Hepatocyte (in vitro differentiated cells): ENCODE measurements at regions not wholly inside any gene's neighbourhood (a gene's known extent, or its start where the extent isn't known, plus 50 kb on each side); places are given as distances from the start of the nearest gene placed in this dataset.

Experiments
- DNase-seq: peaks from one replicate; pipeline ENCODE4 v3.0.0-alpha.2; 2016; ENCODE audit warnings: low spot score
- H2AFZ ChIP-seq: fragments of 200-600 bp; sonication (generic); 2 replicates; pipeline ENCODE4 v1.6.0; 2016; ENCODE audit warnings: antibody characterized with exemption, mild to moderate bottlenecking
- H3K27ac ChIP-seq: fragments of 200-600 bp; sonication (generic); 2 replicates; pipeline ENCODE4 v1.5.1; 2016; ENCODE audit warnings: mild to moderate bottlenecking
- H3K27me3 ChIP-seq: fragments of 200-600 bp; sonication (generic); 2 replicates; pipeline ENCODE4 v1.6.1; 2016
- H3K36me3 ChIP-seq: fragments of 200-600 bp; sonication (generic); replicated peaks from 2 replicates; pipeline ENCODE4 v1.5.1; 2016; ENCODE audit warnings: low read depth; ENCODE audit not compliant: insufficient read depth
- H3K4me1 ChIP-seq: fragments of 200-600 bp; sonication (generic); 2 replicates; pipeline ENCODE4 v1.5.1; 2016; ENCODE audit warnings: mild to moderate bottlenecking, moderate library complexity; ENCODE audit not compliant: insufficient read depth
- H3K4me2 ChIP-seq: fragments of 200-600 bp; sonication (generic); 2 replicates; pipeline ENCODE4 v1.6.0; 2016
- H3K4me3 ChIP-seq: fragments of 200-600 bp; sonication (generic); 2 replicates; pipeline ENCODE4 v1.5.1; 2016; ENCODE audit warnings: mild to moderate bottlenecking
- H3K79me2 ChIP-seq: fragments of 200-600 bp; sonication (generic); 2 replicates; pipeline ENCODE4 v1.6.0; 2017; ENCODE audit warnings: mild to moderate bottlenecking
- H3K9me2 ChIP-seq: fragments of 200-600 bp; sonication (generic); replicated peaks from 2 replicates; pipeline ENCODE4 v1.6.0; 2017; ENCODE audit warnings: mild to moderate bottlenecking; ENCODE audit not compliant: insufficient read depth
- H3K9me3 ChIP-seq: fragments of 200-600 bp; sonication (generic); 2 replicates; pipeline ENCODE4 v1.5.1; 2016; ENCODE audit warnings: low read depth, mild to moderate bottlenecking
- H4K20me1 ChIP-seq: fragments of 200-600 bp; sonication (generic); 2 replicates; pipeline ENCODE4 v1.6.0; 2016; ENCODE audit warnings: mild to moderate bottlenecking; ENCODE audit not compliant: insufficient read depth, poor library complexity, severe bottlenecking
- CTCF ChIP-seq: fragments of 200-600 bp; sonication (generic); IDR thresholded peaks from 2 replicates; pipeline ENCODE4 v1.5.1; 2016; ENCODE audit warnings: antibody characterized with exemption, mild to moderate bottlenecking; ENCODE audit not compliant: poor library complexity
- EZH2 ChIP-seq: fragments of 200-600 bp; sonication (generic); IDR thresholded peaks from 2 replicates; pipeline ENCODE4 v1.6.1; 2016; ENCODE audit warnings: antibody characterized with exemption, mild to moderate bottlenecking, borderline replicate concordance
- EZH2phosphoT487 ChIP-seq: fragments of 200-600 bp; sonication (generic); IDR thresholded peaks from one replicate; pipeline ENCODE4 v1.6.1; 2018; ENCODE audit warnings: antibody characterized with exemption, mild to moderate bottlenecking, low read depth, moderate library complexity; ENCODE audit not compliant: unreplicated experiment, severe bottlenecking
- WGBS: methylation state at CpG from one replicate; pipeline ENCODE4 v1.1.6; 2016; ENCODE audit warnings: low lambda C conversion rate; ENCODE audit errors: missing lambda C conversion rate; 5-methylcytosine and 5-hydroxymethylcytosine counted together

- no peaks in the 10 kb centered on the region for H3K9me3 ChIP-seq
- H4K20me1 ChIP-seq = no peaks in the 10 kb centered on the region
- H3K4me2 ChIP-seq = no peak overlapping the region
- TF ChIP-seq EZH2phosphoT487 = no peak
- no peak for TF ChIP-seq CTCF
- TF ChIP-seq EZH2 = no peak
- H2AFZ ChIP-seq = no peak overlapping the region
- 80% methylated on average over 4 of the region's 4 CpGs for WGBS
- H3K4me1 ChIP-seq = no peaks in the 10 kb centered on the region
- no peaks in the 10 kb centered on the region for H3K9me2 ChIP-seq
- H3K79me2 ChIP-seq = no peaks in the 10 kb centered on the region
- no peak overlapping the region for H3K27ac ChIP-seq
- no peak overlapping the region for H3K4me3 ChIP-seq
- no peaks in the 10 kb centered on the region for H3K27me3 ChIP-seq
- DNase-seq = no peak
- no peaks in the 10 kb centered on the region for H3K36me3 ChIP-seq
Measured at GRCh38 chr2:149825473-149825872, 237.9 kb upstream of the MMADHC start.

GRCh38 chr2:149824136-149824535 is 236.6 kb upstream of the MMADHC start:
- no peak overlapping the region for H3K27ac ChIP-seq
- no peaks in the 10 kb centered on the region for H3K4me1 ChIP-seq
- H3K27me3 ChIP-seq = no peaks in the 10 kb centered on the region
- H3K4me2 ChIP-seq = no peak overlapping the region
- no peaks in the 10 kb centered on the region for H3K9me3 ChIP-seq
- no peaks in the 10 kb centered on the region for H4K20me1 ChIP-seq
- TF ChIP-seq EZH2 = no peak
- no peak for TF ChIP-seq EZH2phosphoT487
- no peak for TF ChIP-seq CTCF
- no peaks in the 10 kb centered on the region for H3K36me3 ChIP-seq
- H3K79me2 ChIP-seq = no peaks in the 10 kb centered on the region
- DNase-seq = no peak
- no peaks in the 10 kb centered on the region for H3K9me2 ChIP-seq
- H3K4me3 ChIP-seq = no peak overlapping the region
- H2AFZ ChIP-seq = no peak overlapping the region

DNA sequence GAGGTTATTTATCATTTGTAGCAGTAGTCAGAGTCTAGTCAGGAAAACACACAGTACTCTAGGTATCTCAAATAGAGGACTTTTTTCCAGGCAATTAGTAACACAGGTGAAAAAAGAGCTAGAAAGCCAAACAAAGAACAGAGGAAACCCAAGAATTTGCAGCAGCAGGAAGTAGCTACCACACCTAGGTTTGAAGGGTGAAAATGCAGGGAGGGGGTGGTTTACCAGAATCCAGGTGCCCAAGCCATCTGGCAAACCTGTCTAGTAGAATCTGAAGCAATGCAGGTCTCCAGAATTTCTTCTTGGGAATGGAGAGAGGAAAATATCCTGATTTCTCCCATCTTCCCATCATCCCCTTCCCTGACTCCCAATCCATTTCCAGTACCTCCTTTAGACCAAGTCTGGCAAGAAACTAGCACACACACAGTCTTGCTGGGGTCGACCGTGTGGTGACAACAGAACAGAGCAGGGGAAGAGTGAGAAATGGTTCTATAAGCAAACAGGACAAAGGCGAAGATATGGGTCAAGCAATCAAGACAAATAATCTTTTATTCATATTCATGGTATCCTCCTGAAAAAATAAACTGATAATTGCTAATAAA is 231.9 kb upstream of the MMADHC start:
- Histone ChIP-seq H3K4me2 (no peak overlapping the region), H3K27ac (no peak overlapping the region), H3K9me3 (no peaks in the 10 kb centered on the region), H4K20me1 (no peaks in the 10 kb centered on the region), H3K9me2 (no peaks in the 10 kb centered on the region), H3K36me3 (no peaks in the 10 kb centered on the region), H3K27me3 (no peaks in the 10 kb centered on the region), H3K79me2 (no peaks in the 10 kb centered on the region), H2AFZ (no peak overlapping the region), H3K4me3 (no peak overlapping the region), H3K4me1 (no peaks in the 10 kb centered on the region)
- no peak for TF ChIP-seq CTCF
- TF ChIP-seq EZH2 = no peak
- no peak for TF ChIP-seq EZH2phosphoT487
- WGBS = 74% methylated on average over 3 of the region's 3 CpGs
- DNase-seq = no peak
